Psoas muscle (tissue), 7 donors: ENCODE measurements at regions not wholly inside any gene's neighbourhood (a gene's known extent, or its start where the extent isn't known, plus 50 kb on each side); places are given as distances from the start of the nearest gene placed in this dataset.

ENCODE experiments used
- ATAC-seq, 4 donors: fragments of 200-7000 bp; cut with Tn5 transposase; one replicate each; pipeline ENCODE4 v1.9.1; 2020; ENCODE audit warnings: moderate library complexity in 3 of 4, mild to moderate bottlenecking in 2 of 4
- DNase-seq, 2 donors: peaks; one replicate each; pipeline ENCODE4 v3.0.0-alpha.2; 2020
- H3K27ac ChIP-seq: fragments of 200-600 bp; one replicate; pipeline ENCODE4 v1.8.0; 2022
- H3K27me3 ChIP-seq, 3 donors: fragments of 200-600 bp in 1 of 3; one replicate each; pipeline versions ENCODE4 v1.6.1 to v1.8.0; 2013 to 2022; ENCODE audit warnings: low read length in 2 of 3, mild to moderate bottlenecking in 2 of 3, moderate library complexity in 1 of 3; ENCODE audit not compliant: insufficient read depth in 3 of 3
- H3K36me3 ChIP-seq, 2 donors: fragments of 200-600 bp in 1 of 2; one replicate each; pipeline versions ENCODE4 v1.6.1 to v1.8.0; 2013 to 2022; ENCODE audit warnings: low read depth in 1 of 2, mild to moderate bottlenecking in 1 of 2, moderate library complexity in 1 of 2; ENCODE audit not compliant: insufficient read depth in 1 of 2
- H3K4me1 ChIP-seq: fragments of 200-600 bp; one replicate; pipeline ENCODE4 v1.8.0; 2022
- H3K4me3 ChIP-seq: fragments of 200-600 bp; one replicate; pipeline ENCODE4 v1.8.0; 2022; ENCODE audit warnings: mild to moderate bottlenecking
- H3K9me3 ChIP-seq: fragments of 200-600 bp; one replicate; pipeline ENCODE4 v1.8.0; 2022
- CTCF ChIP-seq: fragments of 200-600 bp; IDR thresholded peaks from one replicate; pipeline ENCODE4 v1.8.0; 2022; ENCODE audit warnings: antibody characterized with exemption
- WGBS, 3 donors: extraction: QIAGEN DNeasy Blood & Tissue Kit; methylation state at CpG; one replicate each; pipeline versions ENCODE4 v1.1.6 to v1.1.7; 2013; 5-methylcytosine and 5-hydroxymethylcytosine counted together
- intact Hi-C, 2 donors: fragments of 100-400 bp; cut with DNase I; formaldehyde crosslinking; loops; one replicate each; pipeline versions ENCODE4 v1.11.0 to v1.14.2; 2022
- donor health status: healthy with polysubstance abuse.
- donor health status: DM: no; HTN: no; CAD: no; lungs with moderate emphysema.
- donor health status: Bipolar disorder and iron deficiency.
- donor health status: healthy.
- donor health status: DM: yes; HTN: yes; CAD: no.
- donor health status: DM: no; HTN: no; CAD: no.
- donor health status: DM: yes; HTN: yes; CAD: no.

GRCh38 chr4:171674781-171675180 lies 138.4 kb upstream of the GALNTL6 start:
- no peak for ATAC-seq
- WGBS, 3 donors, result 91 to 92% (median 91%) methylated on average over 11 of the region's 11 CpGs
- intact Hi-C loops, result no loop called here

GRCh38 chr4:171668403-171668802 lies 144.8 kb upstream of the GALNTL6 start:
- Histone ChIP-seq H3K27me3 (no peaks in the 10 kb centered on the region), H3K4me1 (no peaks in the 10 kb centered on the region), H3K36me3 (no peaks in the 10 kb centered on the region), H3K9me3 (no peaks in the 10 kb centered on the region), H3K4me3 (no peak overlapping the region), H3K27ac (no peak overlapping the region)
- intact Hi-C loops, result no loop called here
- no peak for DNase-seq
- WGBS, 3 donors, result 72 to 79% (median 73%) methylated on average over 3 of the region's 3 CpGs
- no peak for TF ChIP-seq CTCF
- ATAC-seq, result no peak

More at GRCh38 chr4:171674781-171675180, 138.4 kb upstream of the GALNTL6 start:
- Histone ChIP-seq H3K27me3 (no peaks in the 10 kb centered on the region), H3K4me1 (no peaks in the 10 kb centered on the region), H3K4me3 (no peak overlapping the region), H3K27ac (no peak overlapping the region), H3K9me3 (no peaks in the 10 kb centered on the region), H3K36me3 (no peaks in the 10 kb centered on the region)
- no peak for TF ChIP-seq CTCF
- DNase-seq, result peak in 1 of 2 donors; percentile 39

- no peak overlapping the region for H3K4me3 ChIP-seq
- no peaks in the 10 kb centered on the region for H3K27me3 ChIP-seq
- intact Hi-C loops, result no loop called here
- H3K27ac ChIP-seq, result no peak overlapping the region
- DNase-seq (no peak), ATAC-seq (no peak)
- no peak for TF ChIP-seq CTCF
- no peaks in the 10 kb centered on the region for H3K9me3 ChIP-seq
- no peaks in the 10 kb centered on the region for H3K4me1 ChIP-seq
- H3K36me3 ChIP-seq, result no peaks in the 10 kb centered on the region
Observed at GRCh38 chr4:171667906-171668305, 145.3 kb upstream of the GALNTL6 start.

GRCh38 chr4:171651071-171651470 lies 162.1 kb upstream of the GALNTL6 start:
- H3K36me3 ChIP-seq, result no peaks in the 10 kb centered on the region
- H3K27me3 ChIP-seq, result no peaks in the 10 kb centered on the region
- no peak for TF ChIP-seq CTCF
- 83 to 92% (median 88%) methylated on average over 6 of the region's 6 CpGs for WGBS, 3 donors
- DNase-seq (no peak), ATAC-seq (no peak)
- no peak overlapping the region for H3K27ac ChIP-seq
- intact Hi-C loops, result no loop called here
- no peak overlapping the region for H3K4me3 ChIP-seq
- H3K9me3 ChIP-seq, result no peaks in the 10 kb centered on the region
- no peaks in the 10 kb centered on the region for H3K4me1 ChIP-seq

GRCh38 chr4:171650543-171650942 lies 162.7 kb upstream of the GALNTL6 start:
- WGBS, 3 donors, result 65 to 82% (median 71%) methylated on average over 2 of the region's 2 CpGs
- ATAC-seq (no peak), DNase-seq (no peak)
- H3K4me1 ChIP-seq, result no peaks in the 10 kb centered on the region
- no peaks in the 10 kb centered on the region for H3K9me3 ChIP-seq
- H3K27ac ChIP-seq, result no peak overlapping the region
- no peak for TF ChIP-seq CTCF
- no peaks in the 10 kb centered on the region for H3K36me3 ChIP-seq
- no peak overlapping the region for H3K4me3 ChIP-seq
- H3K27me3 ChIP-seq, result no peaks in the 10 kb centered on the region
- intact Hi-C loops, result no loop called here
